ENCODE measurements at regions not wholly inside any gene's neighbourhood (a gene's known extent, or its start where the extent isn't known, plus 50 kb on each side); places are given as distances from the start of the nearest gene placed in this dataset.

GRCh38 chr16:31700200-31700529 lies 172.5 kb downstream of the AHSP start:
- H3K9me2 ChIP-seq (ENCODE audit: insufficient read depth), result no peaks in the 10 kb centered on the region
- H3K79me2 ChIP-seq (replicated peaks; ENCODE audit: insufficient read depth), result peaks cover 16% of the 10 kb centered on the region
- peaks cover 7% of the 10 kb centered on the region; the same call in 2 of the 3 replicates for H3K4me1 Mint-ChIP-seq
- no peak overlapping the region for H3K27ac Mint-ChIP-seq
- H3K4me1 ChIP-seq (ENCODE audit: insufficient read depth), result peaks cover 3% of the 10 kb centered on the region; the same call in 1 of the 2 replicates
- ATAC-seq (peak; percentile 98; the same call in 1 of the 3 replicates), DNase-seq (ENCODE audit: low spot score) (no peak)
- H3K4me3 Mint-ChIP-seq, result peak overlapping the region; percentile 88
- H3K27me3 Mint-ChIP-seq (ENCODE audit: insufficient read depth, low read depth, poor library complexity), result peaks cover 2% of the 10 kb centered on the region
- H3K36me3 Mint-ChIP-seq (ENCODE audit: low read depth), result peaks cover 29% of the 10 kb centered on the region
- H3K27me3 ChIP-seq (ENCODE audit: insufficient read depth), result no peaks in the 10 kb centered on the region
- no peaks in the 10 kb centered on the region for H3F3A ChIP-seq (replicated peaks; ENCODE audit: low read depth)
- TF ChIP-seq EZH2phosphoT487 (IDR thresholded peaks at IDR 0.05; ENCODE audit: unreplicated experiment) (no peak), ZNF462 (CRISPR knock-in tag; IDR thresholded peaks at IDR 0.05) (no peak), NANOG (IDR thresholded peaks at IDR 0.05; ENCODE audit: borderline replicate concordance) (no peak)
- H3K27ac ChIP-seq (ENCODE audit: low read depth), result no peak overlapping the region
- H3K9me3 Mint-ChIP-seq, result no peaks in the 10 kb centered on the region; the same call in 1 of the 3 replicates
- H3K4me3 ChIP-seq, result peak overlapping the region; percentile 86
- no peak overlapping the region for H2AFZ ChIP-seq
- H3K36me3 ChIP-seq (ENCODE audit: insufficient read depth), result no peaks in the 10 kb centered on the region
- 0 out of 2 replicates have a peak, but pooled peaks cover 3% of the 10 kb centered on the region for H4K20me1 ChIP-seq (replicated peaks; ENCODE audit: insufficient read depth)
- no peak overlapping the region for H3K4me2 ChIP-seq

- Histone ChIP-seq H3K4me2 (peak overlapping the region; percentile 98), H4K20me1 (replicated peaks; ENCODE audit: insufficient read depth) (0 out of 2 replicates have a peak, but pooled peaks cover 3% of the 10 kb centered on the region), H2AFZ (peak overlapping the region; percentile 40), H3K27me3 (ENCODE audit: insufficient read depth) (no peaks in the 10 kb centered on the region), H3K9me2 (ENCODE audit: insufficient read depth) (no peaks in the 10 kb centered on the region), H3F3A (replicated peaks; ENCODE audit: low read depth) (no peaks in the 10 kb centered on the region), H3K4me3 (peak overlapping the region; percentile 86), H3K79me2 (replicated peaks; ENCODE audit: insufficient read depth) (peaks cover 16% of the 10 kb centered on the region), H3K36me3 (ENCODE audit: insufficient read depth) (no peaks in the 10 kb centered on the region), H3K27ac (ENCODE audit: low read depth) (no peak overlapping the region), H3K4me1 (ENCODE audit: insufficient read depth) (peaks cover 3% of the 10 kb centered on the region; the same call in 1 of the 2 replicates)
- H3K4me3 Mint-ChIP-seq, result peak overlapping the region; percentile 88
- H3K9me3 Mint-ChIP-seq, result no peaks in the 10 kb centered on the region; the same call in 1 of the 3 replicates
- TF ChIP-seq POLR2AphosphoS5 (IDR thresholded peaks at IDR 0.05; ENCODE audit: low read depth) (peak; percentile 76), ZNF331 (CRISPR knock-in tag; IDR thresholded peaks at IDR 0.05; ENCODE audit: low read depth) (no peak)
- H3K27ac Mint-ChIP-seq, result no peak overlapping the region
- peak; percentile 66 for ATAC-seq
- peak; percentile 97 for DNase-seq (ENCODE audit: low spot score)
- H3K27me3 Mint-ChIP-seq (ENCODE audit: insufficient read depth, low read depth, poor library complexity), result peaks cover 4% of the 10 kb centered on the region
- H3K36me3 Mint-ChIP-seq (ENCODE audit: low read depth), result peaks cover 31% of the 10 kb centered on the region
- peaks cover 7% of the 10 kb centered on the region; the same call in 2 of the 3 replicates for H3K4me1 Mint-ChIP-seq
Measured at GRCh38 chr16:31700530-31701388, 172.8 kb upstream of the ZNF267 start.
